DMS153 (cell line): ENCODE measurements at regions not wholly inside any gene's neighbourhood (a gene's known extent, or its start where the extent isn't known, plus 50 kb on each side); places are given as distances from the start of the nearest gene placed in this dataset.

ENCODE experiments used
- DNase-seq: peaks from one replicate; lab custom pipeline; 2025; lab: John Stamatoyannopoulos, UW

GRCh38 chr16:66265556-66266141 lies 100.8 kb upstream of the CDH5 start:
- DNase-seq: no peak

GRCh38 chr16:66265048-66265415 lies 101.5 kb upstream of the CDH5 start:
- no peak for DNase-seq

- no peak for DNase-seq
Observed at GRCh38 chr16:66264311-66265047, 102.0 kb upstream of the CDH5 start.

- no peak for DNase-seq
Observed at GRCh38 chr16:66263973-66264310, 102.5 kb upstream of the CDH5 start.

- no peak for DNase-seq
Observed at GRCh38 chr16:66263168-66263972, 103.1 kb upstream of the CDH5 start.

GRCh38 chr16:66262253-66263167 lies 104.0 kb upstream of the CDH5 start:
- no peak for DNase-seq

- no peak for DNase-seq
Observed at GRCh38 chr16:66261826-66262225, 104.7 kb upstream of the CDH5 start.

GRCh38 chr16:66260522-66261254 lies 105.8 kb upstream of the CDH5 start:
- no peak for DNase-seq

GRCh38 chr16:66258916-66259845 lies 107.3 kb upstream of the CDH5 start:
- no peak for DNase-seq

- no peak for DNase-seq
Observed at GRCh38 chr16:66256919-66257318, 109.6 kb upstream of the CDH5 start.

GRCh38 chr16:66255647-66256046 lies 110.8 kb upstream of the CDH5 start:
- DNase-seq: no peak

GRCh38 chr16:66254751-66255150 lies 111.7 kb upstream of the CDH5 start:
- DNase-seq: no peak

GRCh38 chr16:66254106-66254505 lies 112.4 kb upstream of the CDH5 start:
- DNase-seq: no peak

GRCh38 chr16:66251476-66252160 lies 114.9 kb upstream of the CDH5 start:
- no peak for DNase-seq

- DNase-seq: no peak
Observed at GRCh38 chr16:66250686-66251431, 115.6 kb upstream of the CDH5 start.

GRCh38 chr16:66247516-66248481 lies 118.7 kb upstream of the CDH5 start:
- peak; percentile 4 for DNase-seq

- DNase-seq: no peak
Observed at GRCh38 chr16:66245868-66246267, 120.6 kb upstream of the CDH5 start.

GRCh38 chr16:66245072-66245471 lies 121.4 kb upstream of the CDH5 start:
- no peak for DNase-seq
